ENCODE measurements at regions not wholly inside any gene's neighbourhood (a gene's known extent, or its start where the extent isn't known, plus 50 kb on each side); places are given as distances from the start of the nearest gene placed in this dataset.

- ATAC-seq, result no peak
- 77 to 95% methylated on average over 4 to 8 of the region's 12 CpGs for WGBS, 2 donors (ENCODE audit: low coverage in 1 of 2)
- TF ChIP-seq POLR2A (IDR thresholded peaks at IDR 0.05) (no peak), CTCF (IDR thresholded peaks at IDR 0.05) (no peak), EP300 (IDR thresholded peaks at IDR 0.05) (no peak), POLR2AphosphoS5 (IDR thresholded peaks at IDR 0.05) (no peak)
- Histone ChIP-seq H3K4me3 (no peak overlapping the region), H3K27me3 (no peaks in the 10 kb centered on the region), H3K36me3 (no peaks in the 10 kb centered on the region), H3K4me1 (no peaks in the 10 kb centered on the region), H3K27ac (no peak overlapping the region), H3K9me3 (no peaks in the 10 kb centered on the region)
These were observed 115.3 kb downstream of the ADSS2 start for GRCh38 chr1:244336232-244336899.

GRCh38 chr1:244337839-244338238 is 113.9 kb downstream of the ADSS2 start:
- Histone ChIP-seq H3K27me3 (no peaks in the 10 kb centered on the region), H3K9me3 (no peaks in the 10 kb centered on the region), H3K36me3 (no peaks in the 10 kb centered on the region), H3K27ac (no peak overlapping the region), H3K4me3 (no peak overlapping the region), H3K4me1 (no peaks in the 10 kb centered on the region)
- WGBS, 2 donors (ENCODE audit: low coverage in 1 of 2), result 91 to 93% methylated on average over 3 of the region's 3 CpGs
- no peak for ATAC-seq
- TF ChIP-seq POLR2AphosphoS5 (IDR thresholded peaks at IDR 0.05), result no peak
- no peak for TF ChIP-seq EP300 (IDR thresholded peaks at IDR 0.05)
- TF ChIP-seq CTCF (IDR thresholded peaks at IDR 0.05), result no peak
- no peak for TF ChIP-seq POLR2A (IDR thresholded peaks at IDR 0.05)

GRCh38 chr1:244339073-244339692 is 112.5 kb downstream of the ADSS2 start:
- H3K4me3 ChIP-seq, result no peak overlapping the region
- no peak for ATAC-seq
- 67 to 91% methylated on average over 4 to 6 of the region's 11 CpGs for WGBS, 2 donors (ENCODE audit: low coverage in 1 of 2)
- H3K27me3 ChIP-seq, result no peaks in the 10 kb centered on the region
- H3K36me3 ChIP-seq, result no peaks in the 10 kb centered on the region
- TF ChIP-seq POLR2A (IDR thresholded peaks at IDR 0.05) (no peak), EP300 (IDR thresholded peaks at IDR 0.05) (no peak), CTCF (IDR thresholded peaks at IDR 0.05) (no peak)
- no peaks in the 10 kb centered on the region for H3K4me1 ChIP-seq
- no peaks in the 10 kb centered on the region for H3K9me3 ChIP-seq
- H3K27ac ChIP-seq, result no peak overlapping the region

- Histone ChIP-seq H3K4me1 (no peaks in the 10 kb centered on the region), H3K4me3 (no peak overlapping the region), H3K27me3 (no peaks in the 10 kb centered on the region), H3K27ac (no peak overlapping the region), H3K36me3 (no peaks in the 10 kb centered on the region), H3K9me3 (no peaks in the 10 kb centered on the region)
- no peak for ATAC-seq
- TF ChIP-seq EP300 (IDR thresholded peaks at IDR 0.05), result no peak
- 83 to 85% methylated on average over 1 to 5 of the region's 7 CpGs for WGBS, 2 donors (ENCODE audit: low coverage in 1 of 2)
These were observed 111.9 kb downstream of the ADSS2 start for GRCh38 chr1:244339776-244340175.

- no peak for ATAC-seq
- Histone ChIP-seq H3K4me1 (no peaks in the 10 kb centered on the region), H3K9me3 (no peaks in the 10 kb centered on the region), H3K27me3 (no peaks in the 10 kb centered on the region), H3K36me3 (no peaks in the 10 kb centered on the region), H3K27ac (no peak overlapping the region), H3K4me3 (no peak overlapping the region)
- WGBS, 2 donors (ENCODE audit: low coverage in 1 of 2), result 84 to 88% methylated on average over 3 to 5 of the region's 14 CpGs
- TF ChIP-seq POLR2A (IDR thresholded peaks at IDR 0.05), result no peak
- no peak for TF ChIP-seq POLR2AphosphoS5 (IDR thresholded peaks at IDR 0.05)
- no peak for TF ChIP-seq CTCF (IDR thresholded peaks at IDR 0.05)
- TF ChIP-seq EP300 (IDR thresholded peaks at IDR 0.05), result no peak
These were observed 111.3 kb downstream of the ADSS2 start for GRCh38 chr1:244340396-244340795.
